ENCODE measurements at regions not wholly inside any gene's neighbourhood (a gene's known extent, or its start where the extent isn't known, plus 50 kb on each side); places are given as distances from the start of the nearest gene placed in this dataset.

DNA sequence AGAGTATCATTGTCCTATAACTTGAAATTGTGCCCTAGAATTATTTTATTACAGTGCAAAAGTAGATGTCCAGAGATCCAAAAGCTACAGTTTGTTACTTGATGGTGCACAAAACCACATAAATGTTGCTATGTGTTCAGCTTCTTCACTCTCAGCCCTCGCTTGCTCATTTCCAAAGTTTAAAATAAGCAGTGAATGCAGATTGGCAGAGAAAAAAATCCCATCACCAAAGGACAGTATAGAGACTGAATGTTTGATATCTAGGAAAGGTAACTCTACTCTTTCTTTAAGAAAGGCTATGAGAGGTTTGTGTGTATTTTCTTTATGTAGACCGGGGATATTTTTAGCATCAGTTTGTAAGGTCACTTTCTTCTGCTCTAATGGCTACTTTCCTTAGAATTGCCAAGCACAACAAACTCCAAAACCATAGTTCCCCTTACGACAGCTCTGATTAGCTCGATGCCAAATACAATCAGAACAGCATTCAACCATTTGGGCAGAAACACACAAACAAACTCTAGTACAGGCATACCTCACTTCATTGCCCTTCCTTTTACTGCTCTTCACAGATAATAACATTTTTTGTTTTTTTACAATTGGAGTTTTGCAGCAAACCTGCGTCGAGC is 164.1 kb upstream of the CCDC54 start:
- TF ChIP-seq, protein P1, sequence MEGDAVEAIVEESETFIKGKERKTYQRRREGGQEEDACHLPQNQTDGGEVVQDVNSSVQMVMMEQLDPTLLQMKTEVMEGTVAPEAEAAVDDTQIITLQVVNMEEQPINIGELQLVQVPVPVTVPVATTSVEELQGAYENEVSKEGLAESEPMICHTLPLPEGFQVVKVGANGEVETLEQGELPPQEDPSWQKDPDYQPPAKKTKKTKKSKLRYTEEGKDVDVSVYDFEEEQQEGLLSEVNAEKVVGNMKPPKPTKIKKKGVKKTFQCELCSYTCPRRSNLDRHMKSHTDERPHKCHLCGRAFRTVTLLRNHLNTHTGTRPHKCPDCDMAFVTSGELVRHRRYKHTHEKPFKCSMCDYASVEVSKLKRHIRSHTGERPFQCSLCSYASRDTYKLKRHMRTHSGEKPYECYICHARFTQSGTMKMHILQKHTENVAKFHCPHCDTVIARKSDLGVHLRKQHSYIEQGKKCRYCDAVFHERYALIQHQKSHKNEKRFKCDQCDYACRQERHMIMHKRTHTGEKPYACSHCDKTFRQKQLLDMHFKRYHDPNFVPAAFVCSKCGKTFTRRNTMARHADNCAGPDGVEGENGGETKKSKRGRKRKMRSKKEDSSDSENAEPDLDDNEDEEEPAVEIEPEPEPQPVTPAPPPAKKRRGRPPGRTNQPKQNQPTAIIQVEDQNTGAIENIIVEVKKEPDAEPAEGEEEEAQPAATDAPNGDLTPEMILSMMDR (IDR thresholded peaks at IDR 0.05): no peak
- TF ChIP-seq POLR2A (IDR thresholded peaks at IDR 0.05): no peak

Data from body of pancreas (tissue), 4 donors.